ENCODE measurements at regions not wholly inside any gene's neighbourhood (a gene's known extent, or its start where the extent isn't known, plus 50 kb on each side); places are given as distances from the start of the nearest gene placed in this dataset.

GRCh38 chr6:18053078-18053477 is 65.6 kb upstream of the KIF13A start:
- TF ChIP-seq CTCF (conservative IDR thresholded peaks at IDR 0.05 in 1 of 2, IDR thresholded peaks at IDR 0.05 in 1 of 2; ENCODE audit: low read depth in 1 of 2, low read length in 2 of 2) (no peak), EZH2 (IDR thresholded peaks at IDR 0.05; ENCODE audit: low read length, missing control alignments) (no peak)
